HepG2 (cell line): ENCODE measurements at regions not wholly inside any gene's neighbourhood (a gene's known extent, or its start where the extent isn't known, plus 50 kb on each side); places are given as distances from the start of the nearest gene placed in this dataset.

Source experiments
- ATAC-seq: fragments of 200-7000 bp; cut with Tn5 transposase; 3 replicates; pipeline ENCODE4 v1.9.1; 2020; ENCODE audit warnings: mild to moderate bottlenecking, moderate library complexity
- BruUV-seq: library from RNA; stranded (reverse); fragments of 400-500 nt; replicated peaks from 2 replicates; lab custom pipeline; 2021; lab: Mats Ljungman, UMichigan
- CTCF ChIA-PET: fragments of 300-600 bp; formaldehyde crosslinking; extraction: SDS; loops from one replicate; lab custom pipeline; 2021; ENCODE audit warnings: low total read pairs, inconsistent platforms, low intra/inter-chr PET ratio; lab: Yijun Ruan, JAX
- POLR2A ChIA-PET: fragments of 350-600 bp; sonication (Branson Sonifier 250); formaldehyde crosslinking; loops from one replicate; lab custom pipeline; 2020; ENCODE audit warnings: antibody characterized with exemption, inconsistent platforms; lab: Yijun Ruan, JAX
- DNase-seq: peaks from one replicate; pipeline ENCODE4 v3.0.0-alpha.2; 2015; ENCODE audit warnings: low spot score
- FAIRE-seq: peaks from 3 replicates; lab custom pipeline; 2011; peaks lifted over from hg19 to GRCh38; lab: Jason Lieb, UNC
- H2AFZ ChIP-seq: one replicate; pipeline ENCODE4 v1.6.1; 2011; ENCODE audit warnings: low read length, inconsistent platforms
- H3K27ac ChIP-seq: fragments of 300-600 bp; 3 replicates; pipeline ENCODE4 v1.8.0; 2011; ENCODE audit warnings: mixed run types, mild to moderate bottlenecking, mixed read lengths, low read length, inconsistent platforms; ENCODE audit not compliant: insufficient read depth; ENCODE audit errors: extremely low read length
- H3K27me3 ChIP-seq, 2 experiments: fragments of 200-600 bp in 1 of 2; 2 replicates in 1 of 2; 3 replicates in 1 of 2; pipeline versions ENCODE4 v1.6.0 to v1.8.0; 2011; ENCODE audit warnings: low read length in 2 of 2, mild to moderate bottlenecking in 2 of 2, moderate library complexity in 2 of 2, inconsistent platforms in 1 of 2; ENCODE audit not compliant: insufficient read depth in 2 of 2, control insufficient read depth in 1 of 2
- H3K36me3 ChIP-seq, 2 experiments: fragments of 200-600 bp in 1 of 2; replicated peaks in 1 of 2; 2 replicates in 1 of 2; 3 replicates in 1 of 2; pipeline versions ENCODE4 v1.5.1 to v1.8.0; 2011; ENCODE audit warnings: low read length in 2 of 2, inconsistent platforms in 1 of 2; ENCODE audit not compliant: insufficient read depth in 2 of 2, control insufficient read depth in 1 of 2
- H3K4me1 ChIP-seq: 2 replicates; pipeline ENCODE4 v1.5.1; 2012; ENCODE audit warnings: low read length, inconsistent platforms; ENCODE audit not compliant: insufficient read depth
- H3K4me2 ChIP-seq: 2 replicates; pipeline ENCODE4 v1.6.0; 2011; ENCODE audit warnings: low read depth, low read length, inconsistent platforms
- H3K4me3 ChIP-seq, 3 experiments: fragments of 200-600 bp in 1 of 3; sonication (generic), shearing (Covaris generic) in 1 of 3; replicated peaks in 1 of 3; 2 replicates each; pipeline ENCODE4 v1.5.1; 2011 to 2016; ENCODE audit warnings: low read length in 3 of 3, inconsistent platforms in 2 of 3, low read depth in 2 of 3, mild to moderate bottlenecking in 2 of 3, control low read depth in 1 of 3, mixed read lengths in 1 of 3; ENCODE audit not compliant: insufficient read depth in 1 of 3
- H3K79me2 ChIP-seq: one replicate; pipeline ENCODE4 v1.6.1; 2011; ENCODE audit warnings: low read length, inconsistent platforms; ENCODE audit not compliant: insufficient read depth
- H3K9ac ChIP-seq: 2 replicates; pipeline ENCODE4 v1.6.0; 2011; ENCODE audit warnings: mild to moderate bottlenecking, low read depth, low read length, inconsistent platforms; ENCODE audit not compliant: insufficient read depth
- H3K9me3 ChIP-seq: 2 replicates; pipeline ENCODE4 v1.5.1; 2012; ENCODE audit warnings: mild to moderate bottlenecking, low read length
- H4K20me1 ChIP-seq: 2 replicates; pipeline ENCODE4 v1.6.0; 2011; ENCODE audit warnings: inconsistent platforms, mild to moderate bottlenecking, low read length, moderate library complexity; ENCODE audit not compliant: insufficient read depth
- AFF4 ChIP-seq: sonication (generic); formaldehyde crosslinking; IDR thresholded peaks from 2 replicates; pipeline ENCODE4 v1.4.0; 2020; ENCODE audit warnings: missing genetic modification reagents
- MAFK ChIP-seq, 2 experiments: IDR thresholded peaks in 1 of 2; conservative IDR thresholded peaks in 1 of 2; 2 replicates each; pipeline ENCODE4 v1.6.1; 2011; ENCODE audit warnings: improper control_type of control experiment in 2 of 2, low read length in 2 of 2
- PRPF4 ChIP-seq: fragments of 200-400 bp; formaldehyde crosslinking; IDR thresholded peaks from 2 replicates; pipeline ENCODE4 v1.6.1; 2016; ENCODE audit warnings: low read length, low read depth; ENCODE audit not compliant: poor library complexity, severe bottlenecking
- TAF1 ChIP-seq: sonication (generic); formaldehyde crosslinking; IDR thresholded peaks from 2 replicates; pipeline ENCODE4 v1.4.0; 2020; ENCODE audit warnings: missing genetic modification reagents
- ZNF276 ChIP-seq: sonication (generic); formaldehyde crosslinking; IDR thresholded peaks from 2 replicates; pipeline ENCODE4 v1.4.0; 2020; ENCODE audit warnings: mild to moderate bottlenecking, low read depth, missing genetic modification reagents
- ZNF407 ChIP-seq: sonication (generic); formaldehyde crosslinking; IDR thresholded peaks from one replicate; pipeline ENCODE4 v1.5.1; 2020; ENCODE audit warnings: mild to moderate bottlenecking, missing genetic modification reagents; ENCODE audit errors: not compliant biosample characterization
- ZNF816 ChIP-seq: sonication (generic); formaldehyde crosslinking; IDR thresholded peaks from 2 replicates; pipeline ENCODE4 v1.8.0; 2022; ENCODE audit warnings: missing genetic modification reagents, mild to moderate bottlenecking, borderline replicate concordance
- ZNF878 ChIP-seq: sonication (generic); formaldehyde crosslinking; IDR thresholded peaks from 2 replicates; pipeline ENCODE4 v1.8.1; 2023; ENCODE audit warnings: mild to moderate bottlenecking, missing genetic modification reagents, moderate library complexity
- ZSCAN12 ChIP-seq: sonication (generic); formaldehyde crosslinking; IDR thresholded peaks from 2 replicates; pipeline ENCODE4 v1.9.0; 2021; ENCODE audit warnings: mild to moderate bottlenecking, missing genetic modification reagents
- ZSCAN20 ChIP-seq: sonication (generic); formaldehyde crosslinking; IDR thresholded peaks from 2 replicates; pipeline ENCODE4 v1.4.0; 2020; ENCODE audit warnings: missing genetic modification reagents, mild to moderate bottlenecking, borderline replicate concordance
- WGBS: methylation state at CpG from one replicate; pipeline ENCODE4 v1.1.6; 2017; ENCODE audit warnings: low lambda C conversion rate; 5-methylcytosine and 5-hydroxymethylcytosine counted together
- in situ Hi-C: cut with HindIII; loops from 2 replicates; pipeline ENCODE4 v1.10.0; 2017; ENCODE audit warnings: low pct_unique_long_range_greater_than_20kb; ENCODE audit not compliant: extremely low pct_ligation_motif_present
- intact Hi-C: fragments of 100-400 bp; cut with micrococcal nuclease; formaldehyde crosslinking; loops from one replicate; pipeline ENCODE4 v1.10.0; 2022; ENCODE audit not compliant: unreplicated experiment

- intact Hi-C loops, result no loop called here
- ATAC-seq, result no peak
- in situ Hi-C loops, result no loop called here
- no peak for TF ChIP-seq ZNF276 (CRISPR knock-in tag)
- no peak for TF ChIP-seq ZNF878 (CRISPR knock-in tag)
- no peak for TF ChIP-seq AFF4
- no peak for TF ChIP-seq ZSCAN20 (CRISPR knock-in tag)
- TF ChIP-seq ZNF816, result no peak
- TF ChIP-seq TAF1, result no peak
- no peak for TF ChIP-seq ZSCAN12 (CRISPR knock-in tag)
- no peak for TF ChIP-seq PRPF4
- TF ChIP-seq MAFK (conservative IDR thresholded peaks at IDR 0.05 in 1 of 2, IDR thresholded peaks at IDR 0.05 in 1 of 2; ENCODE audit: low read length in 2 of 2), result peak; percentile 56 to 58; a peak in 3 of 4 replicates
- TF ChIP-seq ZNF407, result no peak
Measured at GRCh38 chr20:4344670-4345069, 95.6 kb upstream of the ADRA1D start.

More at GRCh38 chr20:4344670-4345069, 95.6 kb upstream of the ADRA1D start:
- Histone ChIP-seq H3K9ac (no peak overlapping the region), H2AFZ (no peak overlapping the region), H3K27ac (no peak overlapping the region), H3K36me3 (no peaks in the 10 kb centered on the region), H3K9me3 (no peaks in the 10 kb centered on the region), H3K79me2 (no peaks in the 10 kb centered on the region), H3K4me1 (no peaks in the 10 kb centered on the region), H4K20me1 (no peaks in the 10 kb centered on the region), H3K27me3 (peaks cover 0 to 3% of the 10 kb centered on the region in 2 experiments; a peak in 2 of 5 replicates), H3K4me3 (no peak overlapping the region), H3K4me2 (no peak overlapping the region)
- FAIRE-seq (no peak), DNase-seq (no peak)
- WGBS, result 2% methylated on average over 2 of the region's 2 CpGs
- BruUV-seq, result no TSS peak
- CTCF ChIA-PET, result no interaction called here
- POLR2A ChIA-PET, result no interaction called here
